B cell (primary cell): ENCODE measurements at regions not wholly inside any gene's neighbourhood (a gene's known extent, or its start where the extent isn't known, plus 50 kb on each side); places are given as distances from the start of the nearest gene placed in this dataset.

Source experiments
- ATAC-seq: fragments of 200-7000 bp; cut with Tn5 transposase; one replicate; pipeline ENCODE4 v1.10.0; 2021; ENCODE audit warnings: low read depth, mild to moderate bottlenecking, moderate number of reproducible peaks, moderate library complexity
- CTCF ChIA-PET: fragments of 350-600 bp; sonication (Branson Sonifier 250); formaldehyde crosslinking; loops from one replicate; lab custom pipeline; 2021; ENCODE audit warnings: antibody characterized with exemption, inconsistent platforms; lab: Charles Lee
- POLR2A ChIA-PET: fragments of 350-600 bp; sonication (Branson Sonifier 250); formaldehyde crosslinking; loops from one replicate; lab custom pipeline; 2021; ENCODE audit warnings: antibody characterized with exemption; lab: Charles Lee
- DNase-seq: peaks from one replicate; pipeline ENCODE4 v3.0.0; 2013
- H2AFZ ChIP-seq: 2 replicates; pipeline ENCODE4 v1.6.1; 2012; ENCODE audit warnings: mild to moderate bottlenecking, low read depth, low read length; ENCODE audit not compliant: insufficient read depth, poor library complexity, severe bottlenecking
- H3K27ac ChIP-seq, 2 donors: 1 replicate in 1 of 2; 2 replicates in 1 of 2; pipeline ENCODE4 v1.5.1; 2012 to 2013; ENCODE audit warnings: low read length in 2 of 2, mild to moderate bottlenecking in 2 of 2, moderate library complexity in 1 of 2
- H3K27me3 ChIP-seq, 4 experiments: fragments of 200-600 bp in 1 of 4; sonication (generic) in 1 of 4; replicated peaks in 1 of 4; 1 replicate in 2 of 4; 2 replicates in 2 of 4; pipeline versions ENCODE4 v1.6.1 to v1.7.0; 2013 to 2016; ENCODE audit warnings: low read length in 3 of 4, mild to moderate bottlenecking in 2 of 4, mixed read lengths in 1 of 4, moderate library complexity in 1 of 4; ENCODE audit not compliant: insufficient read depth in 4 of 4, control insufficient read depth in 3 of 4; ENCODE audit errors: control extremely low read depth in 1 of 4
- H3K36me3 ChIP-seq, 2 experiments: replicated peaks in 1 of 2; 1 replicate in 1 of 2; 2 replicates in 1 of 2; pipeline versions ENCODE4 v1.6.1 to v1.7.1; 2013; ENCODE audit warnings: low read length in 1 of 2; ENCODE audit not compliant: insufficient read depth in 2 of 2, control insufficient read depth in 1 of 2; ENCODE audit errors: control extremely low read depth in 1 of 2, extremely low read depth in 1 of 2
- H3K4me1 ChIP-seq, 2 donors: fragments of 200-600 bp in 1 of 2; sonication (generic) in 1 of 2; 1 replicate in 1 of 2; 2 replicates in 1 of 2; pipeline versions ENCODE4 v1.5.1 to v1.6.1; 2013 to 2017; ENCODE audit warnings: low read length in 2 of 2; ENCODE audit not compliant: control insufficient read depth in 2 of 2, insufficient read depth in 2 of 2
- H3K4me2 ChIP-seq: replicated peaks from 2 replicates; pipeline ENCODE3; 2012; ENCODE audit warnings: mild to moderate bottlenecking, low read depth, low read length; ENCODE audit not compliant: poor library complexity, severe bottlenecking
- H3K4me3 ChIP-seq, 5 experiments: fragments of 200-600 bp in 1 of 5; sonication (generic) in 1 of 5; 1 replicate in 3 of 5; 2 replicates in 2 of 5; pipeline versions ENCODE4 v1.5.1 to v1.7.0; 2011 to 2016; ENCODE audit warnings: low read length in 4 of 5, mild to moderate bottlenecking in 4 of 5, low read depth in 2 of 5, control low read depth in 1 of 5, moderate library complexity in 1 of 5; ENCODE audit not compliant: insufficient read depth in 1 of 5; ENCODE audit errors: control extremely low read depth in 1 of 5, extremely low read depth in 1 of 5
- H3K79me2 ChIP-seq: fragments of 200-600 bp; sonication (generic); one replicate; pipeline ENCODE4 v1.6.0; 2016; ENCODE audit warnings: low read length; ENCODE audit not compliant: control insufficient read depth, insufficient read depth
- H3K9ac ChIP-seq: fragments of 200-600 bp; sonication (generic); 2 replicates; pipeline ENCODE4 v1.6.1; 2017; ENCODE audit warnings: mild to moderate bottlenecking, low read length, moderate library complexity
- H3K9me3 ChIP-seq, 3 donors: one replicate each; pipeline versions ENCODE4 v1.6.1 to v1.7.1; 2013; ENCODE audit warnings: low read length in 2 of 3; ENCODE audit not compliant: control insufficient read depth in 2 of 3, insufficient read depth in 1 of 3; ENCODE audit errors: control extremely low read depth in 1 of 3
- H4K20me1 ChIP-seq: 2 replicates; pipeline ENCODE4 v1.6.0; 2012; ENCODE audit warnings: mild to moderate bottlenecking, low read length; ENCODE audit not compliant: insufficient read depth, control insufficient read depth, poor library complexity, severe bottlenecking
- H3K27ac Mint-ChIP-seq: one replicate; pipeline ENCODE4 v1.8.0; 2021; ENCODE audit warnings: mixed read lengths
- H3K27me3 Mint-ChIP-seq: one replicate; pipeline ENCODE4 v1.8.0; 2021; ENCODE audit warnings: mixed read lengths
- H3K4me1 Mint-ChIP-seq: one replicate; pipeline ENCODE4 v1.8.0; 2021; ENCODE audit warnings: mixed read lengths
- H3K4me3 Mint-ChIP-seq: one replicate; pipeline ENCODE4 v1.8.0; 2021; ENCODE audit warnings: mixed read lengths
- H3K9me3 Mint-ChIP-seq: one replicate; pipeline ENCODE4 v1.8.0; 2022; ENCODE audit warnings: mixed read lengths; ENCODE audit not compliant: insufficient read depth
- EZH2 ChIP-seq: IDR thresholded peaks from 2 replicates; pipeline ENCODE4 v1.6.1; 2012; ENCODE audit warnings: borderline replicate concordance, low read depth, mild to moderate bottlenecking, moderate library complexity, low read length; ENCODE audit not compliant: insufficient read depth, poor library complexity, severe bottlenecking
- WGBS: methylation state at CpG from one replicate; pipeline ENCODE4 v1.1.5; 2013; ENCODE audit warnings: missing lambda C conversion rate; ENCODE audit not compliant: insufficient coverage; 5-methylcytosine and 5-hydroxymethylcytosine counted together
- intact Hi-C: fragments of 100-400 bp; cut with micrococcal nuclease; formaldehyde crosslinking; loops from one replicate; pipeline ENCODE4 v1.10.0; 2022
- TF ChIP-seq, protein P1 (sequence below): fragments of 200-600 bp; IDR thresholded peaks from one replicate; pipeline ENCODE4 v1.8.0; 2022; ENCODE audit warnings: antibody characterized with exemption, mild to moderate bottlenecking

GRCh38 chr6:167647306-167647705 is 179.4 kb upstream of the AFDN start:
- ATAC-seq (no peak), DNase-seq (no peak)
- 74% methylated on average over 4 of the region's 4 CpGs for WGBS
- Histone ChIP-seq H3K79me2 (no peaks in the 10 kb centered on the region), H3K27me3 (peaks cover 0 to 4% (median 2%) of the 10 kb centered on the region in 4 experiments), H3K4me2 (no peak overlapping the region), H3K9ac (no peak overlapping the region), H3K27ac (no peak overlapping the region), H3K4me1 (no peaks in the 10 kb centered on the region), H3K9me3 (peaks cover 0 to 5% (median 0%) of the 10 kb centered on the region in 3 donors), H3K4me3 (no peak overlapping the region), H3K36me3 (no peaks in the 10 kb centered on the region), H4K20me1 (no peaks in the 10 kb centered on the region), H2AFZ (no peak overlapping the region)
- TF ChIP-seq, protein P1, sequence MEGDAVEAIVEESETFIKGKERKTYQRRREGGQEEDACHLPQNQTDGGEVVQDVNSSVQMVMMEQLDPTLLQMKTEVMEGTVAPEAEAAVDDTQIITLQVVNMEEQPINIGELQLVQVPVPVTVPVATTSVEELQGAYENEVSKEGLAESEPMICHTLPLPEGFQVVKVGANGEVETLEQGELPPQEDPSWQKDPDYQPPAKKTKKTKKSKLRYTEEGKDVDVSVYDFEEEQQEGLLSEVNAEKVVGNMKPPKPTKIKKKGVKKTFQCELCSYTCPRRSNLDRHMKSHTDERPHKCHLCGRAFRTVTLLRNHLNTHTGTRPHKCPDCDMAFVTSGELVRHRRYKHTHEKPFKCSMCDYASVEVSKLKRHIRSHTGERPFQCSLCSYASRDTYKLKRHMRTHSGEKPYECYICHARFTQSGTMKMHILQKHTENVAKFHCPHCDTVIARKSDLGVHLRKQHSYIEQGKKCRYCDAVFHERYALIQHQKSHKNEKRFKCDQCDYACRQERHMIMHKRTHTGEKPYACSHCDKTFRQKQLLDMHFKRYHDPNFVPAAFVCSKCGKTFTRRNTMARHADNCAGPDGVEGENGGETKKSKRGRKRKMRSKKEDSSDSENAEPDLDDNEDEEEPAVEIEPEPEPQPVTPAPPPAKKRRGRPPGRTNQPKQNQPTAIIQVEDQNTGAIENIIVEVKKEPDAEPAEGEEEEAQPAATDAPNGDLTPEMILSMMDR, result no peak
- TF ChIP-seq EZH2, result no peak
- CTCF ChIA-PET, result no interaction called here
- H3K9me3 Mint-ChIP-seq, result no peaks in the 10 kb centered on the region
- peaks cover 20% of the 10 kb centered on the region for H3K27me3 Mint-ChIP-seq
- no peak overlapping the region for H3K4me3 Mint-ChIP-seq
- H3K4me1 Mint-ChIP-seq, result peaks cover 12% of the 10 kb centered on the region
- intact Hi-C loops, result no loop called here
- POLR2A ChIA-PET, result no interaction called here
- no peak overlapping the region for H3K27ac Mint-ChIP-seq

DNA sequence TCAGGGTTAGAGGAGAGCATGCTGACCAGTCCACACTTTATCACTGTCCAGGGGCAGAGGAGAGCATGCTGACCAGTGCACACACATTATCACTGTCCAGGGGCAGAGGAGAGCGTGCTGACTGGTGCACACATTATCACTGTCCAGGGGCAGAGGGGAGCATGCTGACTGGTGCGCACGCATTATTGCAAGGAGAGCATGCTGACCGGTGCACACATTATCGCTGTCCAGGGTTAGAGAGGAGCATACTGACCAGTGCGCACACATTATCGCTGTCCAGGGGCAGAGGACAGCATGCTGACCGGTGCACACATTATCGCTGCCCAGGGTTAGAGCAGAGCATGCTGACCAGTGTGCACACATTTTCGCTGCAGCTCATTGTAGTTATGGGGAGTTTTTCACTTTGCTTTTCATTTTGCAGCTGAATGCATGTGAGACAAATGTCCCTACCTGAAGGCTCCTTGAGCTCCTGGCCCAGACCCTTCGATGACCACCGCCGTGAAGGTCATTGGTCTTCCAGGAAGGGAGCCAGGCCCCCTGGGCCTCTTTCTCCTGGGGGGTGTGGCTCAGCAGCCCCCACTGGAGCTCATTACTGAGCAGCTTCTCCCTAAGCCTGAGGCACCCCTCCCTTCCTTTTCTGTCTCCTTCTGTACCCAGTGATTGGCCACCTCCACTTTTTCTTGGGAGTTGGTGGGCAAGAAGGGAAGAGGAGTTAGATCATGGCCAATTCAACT is 178.8 kb upstream of the AFDN start:
- Histone ChIP-seq H2AFZ (no peak overlapping the region), H3K27ac (no peak overlapping the region), H3K9me3 (peaks cover 0 to 8% (median 0%) of the 10 kb centered on the region in 3 donors), H3K4me1 (no peaks in the 10 kb centered on the region), H3K4me2 (no peak overlapping the region), H4K20me1 (no peaks in the 10 kb centered on the region), H3K27me3 (peaks cover 0 to 4% (median 2%) of the 10 kb centered on the region in 4 experiments), H3K9ac (no peak overlapping the region), H3K79me2 (no peaks in the 10 kb centered on the region), H3K36me3 (no peaks in the 10 kb centered on the region), H3K4me3 (no peak overlapping the region)
- Mint-ChIP-seq H3K9me3 (no peaks in the 10 kb centered on the region), H3K4me1 (peaks cover 12% of the 10 kb centered on the region), H3K27me3 (peaks cover 16% of the 10 kb centered on the region), H3K27ac (no peak overlapping the region), H3K4me3 (no peak overlapping the region)
- intact Hi-C loops, result no loop called here
- TF ChIP-seq EZH2, result no peak
- TF ChIP-seq, protein P1, result no peak
- DNase-seq, result no peak
- ATAC-seq, result no peak
- WGBS, result 95% methylated on average over 13 of the region's 13 CpGs
- POLR2A ChIA-PET, result no interaction called here
- CTCF ChIA-PET, result no interaction called here
